H1 (cell line): ENCODE measurements at regions not wholly inside any gene's neighbourhood (a gene's known extent, or its start where the extent isn't known, plus 50 kb on each side); places are given as distances from the start of the nearest gene placed in this dataset.

Experiments
- CTCF ChIA-PET: fragments of 300-600 bp; sonication (Branson Sonifier 250); formaldehyde crosslinking; loops from one replicate; lab custom pipeline; 2021; ENCODE audit not compliant: partially characterized antibody; lab: Charles Lee
- POLR2A ChIA-PET: fragments of 300-600 bp; sonication (Branson Sonifier 250); formaldehyde crosslinking; loops from one replicate; lab custom pipeline; 2021; ENCODE audit warnings: inconsistent platforms; ENCODE audit not compliant: partially characterized antibody; lab: Charles Lee
- DNase-seq, 2 experiments: peaks; one replicate each; pipeline versions ENCODE4 v3.0.0 to v3.0.0-alpha.2; 2010 to 2022; ENCODE audit warnings: low spot score in 2 of 2, low read depth in 1 of 2, mixed read lengths in 1 of 2
- FAIRE-seq: peaks from 2 replicates; lab custom pipeline; 2011; peaks lifted over from hg19 to GRCh38; lab: Jason Lieb, UNC
- H2AFZ ChIP-seq: 2 replicates; pipeline ENCODE4 v1.8.1; 2012; ENCODE audit warnings: low read length, inconsistent platforms
- H2AK5ac ChIP-seq: 2 replicates; pipeline ENCODE4 v1.6.1; 2013; ENCODE audit warnings: low read depth, low read length
- H2BK120ac ChIP-seq: replicated peaks from 2 replicates; pipeline ENCODE3; 2013; ENCODE audit warnings: low read depth, low read length, inconsistent platforms
- H2BK12ac ChIP-seq: 2 replicates; pipeline ENCODE4 v1.6.1; 2013; ENCODE audit warnings: low read depth, low read length
- H2BK15ac ChIP-seq: 2 replicates; pipeline ENCODE4 v1.6.1; 2013; ENCODE audit warnings: low read length
- H2BK20ac ChIP-seq: 2 replicates; pipeline ENCODE4 v1.6.1; 2013; ENCODE audit warnings: low read length
- H2BK5ac ChIP-seq: 2 replicates; pipeline ENCODE4 v1.6.1; 2013; ENCODE audit warnings: low read depth, low read length
- H3K14ac ChIP-seq: 2 replicates; pipeline ENCODE4 v1.6.1; 2013; ENCODE audit warnings: inconsistent platforms; ENCODE audit not compliant: insufficient read length
- H3K18ac ChIP-seq: 2 replicates; pipeline ENCODE4 v1.6.1; 2013; ENCODE audit warnings: low read length; ENCODE audit errors: extremely low read depth
- H3K23ac ChIP-seq: 2 replicates; pipeline ENCODE4 v1.6.1; 2013; ENCODE audit warnings: inconsistent platforms; ENCODE audit not compliant: insufficient read length
- H3K23me2 ChIP-seq: 2 replicates; pipeline ENCODE4 v1.6.1; 2013; ENCODE audit warnings: low read depth, low read length
- H3K27ac ChIP-seq: 2 replicates; pipeline ENCODE4 v1.6.1; 2011; ENCODE audit warnings: low read depth, low read length, inconsistent platforms
- H3K27me3 ChIP-seq, 4 experiments: replicated peaks in 1 of 4; 1 replicate in 1 of 4; 2 replicates in 3 of 4; pipeline versions ENCODE4 v1.6.1 to v1.8.1; 2011 to 2013; ENCODE audit warnings: low read length in 3 of 4, mild to moderate bottlenecking in 3 of 4, inconsistent platforms in 2 of 4, mixed read lengths in 2 of 4, moderate library complexity in 1 of 4; ENCODE audit not compliant: control insufficient read depth in 3 of 4, insufficient read depth in 3 of 4; ENCODE audit errors: extremely low read depth in 1 of 4
- H3K36me3 ChIP-seq, 4 experiments: 2 replicates each; pipeline versions ENCODE4 v1.6.1 to v1.8.1; 2011 to 2013; ENCODE audit warnings: mild to moderate bottlenecking in 4 of 4, low read length in 3 of 4, moderate library complexity in 2 of 4, control low read depth in 1 of 4, inconsistent platforms in 1 of 4; ENCODE audit not compliant: insufficient read depth in 4 of 4, control insufficient read depth in 2 of 4
- H3K4ac ChIP-seq: replicated peaks from 2 replicates; pipeline ENCODE3; 2013; ENCODE audit warnings: low read length, low read depth, mixed read lengths, inconsistent platforms; ENCODE audit not compliant: insufficient read length
- H3K4me1 ChIP-seq, 4 experiments: replicated peaks in 1 of 4; 1 replicate in 1 of 4; 2 replicates in 3 of 4; pipeline versions ENCODE4 v1.6.1 to v1.8.1; 2011 to 2013; ENCODE audit warnings: low read length in 3 of 4, inconsistent platforms in 2 of 4, mixed read lengths in 1 of 4; ENCODE audit not compliant: insufficient read depth in 4 of 4, control insufficient read depth in 3 of 4
- H3K4me2 ChIP-seq, 2 experiments: 2 replicates each; pipeline versions ENCODE4 v1.6.1 to v1.8.1; 2011 to 2013; ENCODE audit warnings: low read depth in 2 of 2, low read length in 2 of 2, control low read depth in 1 of 2, inconsistent platforms in 1 of 2, mild to moderate bottlenecking in 1 of 2; ENCODE audit not compliant: insufficient read depth in 1 of 2
- H3K4me3 ChIP-seq, 4 experiments: fragments of 200-600, 300-600 bp in 1 of 4; sonication (generic), shearing (Covaris generic), sonication (Bioruptor Twin) in 1 of 4; 2 replicates each; pipeline versions ENCODE4 v1.5.1 to v1.8.1; 2011 to 2016; ENCODE audit warnings: low read length in 4 of 4, low read depth in 3 of 4, control low read depth in 2 of 4, inconsistent platforms in 2 of 4, mild to moderate bottlenecking in 2 of 4, mixed read lengths in 1 of 4, moderate library complexity in 1 of 4; ENCODE audit not compliant: insufficient read depth in 2 of 4; ENCODE audit errors: extremely low read depth in 1 of 4
- H3K56ac ChIP-seq: replicated peaks from 2 replicates; pipeline ENCODE3; 2013; ENCODE audit warnings: low read depth, mild to moderate bottlenecking, mixed read lengths, low read length, inconsistent platforms; ENCODE audit not compliant: insufficient read length
- H3K79me1 ChIP-seq: 2 replicates; pipeline ENCODE4 v1.6.1; 2013; ENCODE audit warnings: low read depth, low read length, control low read depth
- H3K79me2 ChIP-seq, 2 experiments: 2 replicates each; pipeline versions ENCODE4 v1.6.1 to v1.8.1; 2012 to 2013; ENCODE audit warnings: low read length in 2 of 2, mild to moderate bottlenecking in 2 of 2, inconsistent platforms in 1 of 2; ENCODE audit not compliant: insufficient read depth in 2 of 2, control insufficient read depth in 1 of 2
- H3K9ac ChIP-seq, 4 experiments: replicated peaks in 1 of 4; 1 replicate in 1 of 4; 2 replicates in 3 of 4; pipeline versions ENCODE4 v1.6.1 to v1.8.1; 2011 to 2013; ENCODE audit warnings: low read depth in 3 of 4, low read length in 3 of 4, control low read depth in 2 of 4, mild to moderate bottlenecking in 2 of 4, moderate library complexity in 2 of 4, inconsistent platforms in 1 of 4; ENCODE audit errors: extremely low read depth in 1 of 4
- H3K9me3 ChIP-seq, 2 experiments: 2 replicates each; pipeline versions ENCODE4 v1.6.1 to v1.8.1; 2012 to 2013; ENCODE audit warnings: mild to moderate bottlenecking in 2 of 2, moderate library complexity in 2 of 2, control low read depth in 1 of 2, inconsistent platforms in 1 of 2, low read depth in 1 of 2, low read length in 1 of 2, mixed read lengths in 1 of 2; ENCODE audit not compliant: insufficient read depth in 2 of 2
- H4K20me1 ChIP-seq, 2 experiments: replicated peaks in 1 of 2; 2 replicates each; pipeline versions ENCODE3 to v1.8.1; 2011 to 2013; ENCODE audit warnings: inconsistent platforms in 2 of 2, low read length in 2 of 2, mild to moderate bottlenecking in 1 of 2; ENCODE audit not compliant: insufficient read depth in 2 of 2, control insufficient read depth in 1 of 2
- H4K5ac ChIP-seq: 2 replicates; pipeline ENCODE4 v1.6.1; 2013; ENCODE audit warnings: low read length, low read depth, mixed read lengths, inconsistent platforms; ENCODE audit not compliant: insufficient read length
- H4K8ac ChIP-seq: 2 replicates; pipeline ENCODE4 v1.8.0; 2013; ENCODE audit warnings: mild to moderate bottlenecking, moderate library complexity, low read length, inconsistent platforms; ENCODE audit not compliant: insufficient read depth; ENCODE audit errors: extremely low read depth
- H4K91ac ChIP-seq: replicated peaks from 2 replicates; pipeline ENCODE3; 2013; ENCODE audit warnings: low read length, mixed read lengths, inconsistent platforms; ENCODE audit not compliant: insufficient read length
- ATF3 ChIP-seq: IDR thresholded peaks from 2 replicates; pipeline ENCODE4 v1.6.1; 2011; ENCODE audit warnings: low read depth, mild to moderate bottlenecking, low read length; ENCODE audit not compliant: insufficient read depth
- CREB1 ChIP-seq: IDR thresholded peaks from 2 replicates; pipeline ENCODE4 v1.6.1; 2012; ENCODE audit warnings: inconsistent platforms
- EP300 ChIP-seq, 2 experiments: IDR thresholded peaks; 1 replicate in 1 of 2; 2 replicates in 1 of 2; pipeline ENCODE4 v1.6.1; 2011 to 2012; ENCODE audit warnings: low read depth in 2 of 2, low read length in 2 of 2, mild to moderate bottlenecking in 2 of 2, borderline replicate concordance in 1 of 2, inconsistent platforms in 1 of 2, moderate library complexity in 1 of 2
- GABPA ChIP-seq: IDR thresholded peaks from 2 replicates; pipeline ENCODE4 v1.6.1; 2011; ENCODE audit warnings: mild to moderate bottlenecking, low read length, moderate library complexity, borderline replicate concordance; ENCODE audit not compliant: insufficient read depth
- GTF2F1 ChIP-seq: IDR thresholded peaks from 2 replicates; pipeline ENCODE4 v1.6.1; 2012; ENCODE audit warnings: low read depth, low read length, improper control_type of control experiment, borderline replicate concordance
- PHF8 ChIP-seq: fragments of 200-600 bp; sonication (generic); conservative IDR thresholded peaks from 2 replicates; pipeline ENCODE4 v1.7.1; 2012; ENCODE audit warnings: low read depth, mild to moderate bottlenecking, inconsistent platforms, low read length, moderate library complexity
- SUZ12 ChIP-seq: fragments of 200-600 bp; sonication (generic); IDR thresholded peaks from 2 replicates; pipeline ENCODE4 v1.6.1; 2012; ENCODE audit warnings: mild to moderate bottlenecking, inconsistent platforms, low read length, moderate library complexity, mixed read lengths
- TBP ChIP-seq: IDR thresholded peaks from 2 replicates; pipeline ENCODE4 v1.6.1; 2011; ENCODE audit warnings: low read depth, low read length, improper control_type of control experiment
- WGBS, 2 experiments: shearing (Covaris generic) in 1 of 2; methylation state at CpG; one replicate each; pipeline versions ENCODE4 v1.1.6 to v1.1.7; 2013 to 2015; ENCODE audit warnings: low lambda C conversion rate in 2 of 2, mixed read lengths in 2 of 2, inconsistent platforms in 1 of 2, low coverage in 1 of 2, missing lambda C conversion rate in 1 of 2; ENCODE audit not compliant: insufficient replicate concordance in 2 of 2, insufficient coverage in 1 of 2, insufficient read length in 1 of 2; ENCODE audit errors: extremely low coverage in 1 of 2, missing lambda C conversion rate in 1 of 2; 5-methylcytosine and 5-hydroxymethylcytosine counted together
- TF ChIP-seq, protein P1 (sequence below): IDR thresholded peaks from 2 replicates; pipeline ENCODE4 v1.6.1; 2011; ENCODE audit warnings: low read length, improper control_type of control experiment

DNA sequence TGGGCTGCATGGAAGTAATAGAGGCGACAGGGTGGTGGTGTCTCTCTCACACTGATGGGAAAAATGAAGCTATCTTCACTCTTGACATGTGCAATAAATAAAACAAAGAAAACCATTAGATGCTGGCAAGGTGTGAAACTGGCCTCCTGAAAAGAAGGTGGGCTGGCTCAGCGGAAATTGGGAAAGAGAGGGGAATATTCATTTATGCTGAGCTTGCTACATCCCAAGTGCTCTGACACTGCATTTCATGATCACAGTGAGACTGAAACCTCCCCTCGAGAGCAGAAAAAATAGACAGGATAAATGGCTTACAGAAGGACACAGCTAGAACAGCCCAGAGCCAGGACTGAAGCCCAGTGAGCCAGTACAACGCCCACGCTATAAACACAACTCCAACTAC, 112.1 kb upstream of the SMLR1 start:
- Histone ChIP-seq H2BK5ac (no peak overlapping the region), H3K27me3 (no peaks in the 10 kb centered on the region), H3K36me3 (no peaks in the 10 kb centered on the region), H2AK5ac (no peak overlapping the region), H3K14ac (no peak overlapping the region), H3K9me3 (no peaks in the 10 kb centered on the region), H3K9ac (no peak overlapping the region), H3K56ac (no peak overlapping the region), H3K4me1 (peaks cover 7 to 20% (median 12%) of the 10 kb centered on the region in 4 experiments; a peak in 6 of 7 replicates), H3K4ac (peak overlapping the region; percentile 77), H3K4me3 (no peak overlapping the region), H2AFZ (peak overlapping the region; percentile 57; the same call in 1 of the 2 replicates), H3K79me1 (no peaks in the 10 kb centered on the region), H2BK20ac (no peak overlapping the region; the same call in 1 of the 2 replicates), H2BK12ac (no peak overlapping the region), H3K23ac (no peak overlapping the region), H2BK120ac (no peak overlapping the region), H4K5ac (no peak overlapping the region), H2BK15ac (no peak overlapping the region), H4K8ac (no peak overlapping the region), H3K79me2 (no peaks in the 10 kb centered on the region), H3K18ac (no peak overlapping the region; the same call in 1 of the 2 replicates), H4K91ac (no peak overlapping the region), H3K4me2 (no peak overlapping the region), H4K20me1 (no peaks in the 10 kb centered on the region), H3K27ac (no peak overlapping the region), H3K23me2 (no peaks in the 10 kb centered on the region)
- ChIA-PET CTCF (interaction anchor here (1.3 to 3.7 kb wide), 4 partner anchors 10 to 28 kb away, joined by 3 to 26 read pairs (median 12); no protein-coding TSS in a partner anchor), POLR2A (interaction anchor here (0.6 kb wide), 1 partner anchor 851 kb away, joined by 4 read pairs; no protein-coding TSS in a partner anchor)
- FAIRE-seq (no peak), DNase-seq (no peak)
- no peak for TF ChIP-seq CREB1
- TF ChIP-seq, protein P1, sequence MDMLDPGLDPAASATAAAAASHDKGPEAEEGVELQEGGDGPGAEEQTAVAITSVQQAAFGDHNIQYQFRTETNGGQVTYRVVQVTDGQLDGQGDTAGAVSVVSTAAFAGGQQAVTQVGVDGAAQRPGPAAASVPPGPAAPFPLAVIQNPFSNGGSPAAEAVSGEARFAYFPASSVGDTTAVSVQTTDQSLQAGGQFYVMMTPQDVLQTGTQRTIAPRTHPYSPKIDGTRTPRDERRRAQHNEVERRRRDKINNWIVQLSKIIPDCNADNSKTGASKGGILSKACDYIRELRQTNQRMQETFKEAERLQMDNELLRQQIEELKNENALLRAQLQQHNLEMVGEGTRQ: no peak
- TF ChIP-seq EP300 (IDR thresholded peaks at IDR 0.05; ENCODE audit: borderline replicate concordance in 1 of 2, low read depth in 2 of 2, low read length in 2 of 2): no peak
- TF ChIP-seq PHF8: no peak
- no peak for TF ChIP-seq GABPA
- TF ChIP-seq ATF3: no peak
- TF ChIP-seq SUZ12: no peak
- no peak for TF ChIP-seq GTF2F1
- no peak for TF ChIP-seq TBP
- 90% methylated on average over 5 of the region's 5 CpGs; no CpG with 5 or more reads in 1 of the 2 experiments for WGBS, 2 experiments
